Liver (tissue), 3 donors: ENCODE measurements at regions not wholly inside any gene's neighbourhood (a gene's known extent, or its start where the extent isn't known, plus 50 kb on each side); places are given as distances from the start of the nearest gene placed in this dataset.

Experiments used
- CTCF ChIP-seq: fragments of 150-350 bp; IDR thresholded peaks from 2 replicates; pipeline ENCODE4 v1.5.1; 2017; ENCODE audit warnings: improper control_type of control experiment, low read depth, low read length; ENCODE audit not compliant: missing input control
- MAX ChIP-seq: IDR thresholded peaks from 2 replicates; pipeline ENCODE4 v1.6.1; 2016; ENCODE audit warnings: antibody characterized with exemption
- REST ChIP-seq: IDR thresholded peaks from 2 replicates; pipeline ENCODE4 v1.6.1; 2016; ENCODE audit warnings: antibody characterized with exemption, mild to moderate bottlenecking
- SP1 ChIP-seq: IDR thresholded peaks from 2 replicates; pipeline ENCODE4 v1.6.1; 2018; ENCODE audit warnings: antibody characterized with exemption, mild to moderate bottlenecking
- YY1 ChIP-seq: IDR thresholded peaks from 2 replicates; pipeline ENCODE4 v1.6.1; 2016; ENCODE audit warnings: antibody characterized with exemption, mild to moderate bottlenecking
- donor health status: healthy.
- donor health status: healthy.

- no peak for TF ChIP-seq CTCF
- TF ChIP-seq YY1 = no peak
- no peak for TF ChIP-seq REST
- TF ChIP-seq SP1 = no peak
- TF ChIP-seq MAX = no peak
These were observed 1886.9 kb downstream of the NCAM2 start for GRCh38 chr21:22885079-22885478.
